Renal pelvis (tissue), 1 donor: ENCODE measurements at regions not wholly inside any gene's neighbourhood (a gene's known extent, or its start where the extent isn't known, plus 50 kb on each side); places are given as distances from the start of the nearest gene placed in this dataset.
"Not testable (repeated sequence)": the region's sequence is repeated elsewhere in the genome, so short reads cannot be mapped to it uniquely, and the experiment has no call there.

Experiments
- DNase-seq: peaks from one replicate; pipeline ENCODE4 v3.0.0-alpha.2; 2013

GRCh38 chr2:8334866-8335325 is 347.0 kb upstream of the ID2 start:
- no peak for DNase-seq

GRCh38 chr2:8335801-8336200 is 346.1 kb upstream of the ID2 start:
- DNase-seq, result no peak

GRCh38 chr2:8337321-8337720 is 344.5 kb upstream of the ID2 start:
- DNase-seq, result no peak

GRCh38 chr2:8342407-8342806 is 339.4 kb upstream of the ID2 start:
- DNase-seq, result no peak

- DNase-seq, result no peak
These were observed 338.8 kb upstream of the ID2 start for GRCh38 chr2:8343031-8343430.

GRCh38 chr2:8344144-8345097 is 337.4 kb upstream of the ID2 start:
- no peak for DNase-seq

GRCh38 chr2:8345200-8345599 is 336.7 kb upstream of the ID2 start:
- DNase-seq, result no peak

GRCh38 chr2:8346208-8346607 is 335.6 kb upstream of the ID2 start:
- DNase-seq, result no peak

- no peak for DNase-seq
These were observed 335.0 kb upstream of the ID2 start for GRCh38 chr2:8346706-8347430.

GRCh38 chr2:8348911-8349310 is 332.9 kb upstream of the ID2 start:
- not testable (repeated sequence) for DNase-seq

- no peak for DNase-seq
These were observed 329.6 kb upstream of the ID2 start for GRCh38 chr2:8352296-8352695.

GRCh38 chr2:8352989-8353388 is 328.9 kb upstream of the ID2 start:
- DNase-seq, result no peak

- no peak for DNase-seq
These were observed 326.6 kb upstream of the ID2 start for GRCh38 chr2:8355102-8355859.

GRCh38 chr2:8357738-8358518 is 323.9 kb upstream of the ID2 start:
- DNase-seq, result no peak

- no peak for DNase-seq
These were observed 319.9 kb upstream of the ID2 start for GRCh38 chr2:8361930-8362329.

GRCh38 chr2:8363161-8363560 is 318.7 kb upstream of the ID2 start:
- no peak for DNase-seq

- DNase-seq, result no peak
These were observed 317.2 kb upstream of the ID2 start for GRCh38 chr2:8364668-8365067.

GRCh38 chr2:8365331-8365910 is 316.4 kb upstream of the ID2 start:
- no peak for DNase-seq

- DNase-seq, result no peak
These were observed 314.0 kb upstream of the ID2 start for GRCh38 chr2:8367833-8368232.

GRCh38 chr2:8368463-8368862 is 313.4 kb upstream of the ID2 start:
- no peak for DNase-seq

GRCh38 chr2:8369522-8369921 is 312.3 kb upstream of the ID2 start:
- DNase-seq, result no peak
